ENCODE measurements at regions not wholly inside any gene's neighbourhood (a gene's known extent, or its start where the extent isn't known, plus 50 kb on each side); places are given as distances from the start of the nearest gene placed in this dataset.

DNA sequence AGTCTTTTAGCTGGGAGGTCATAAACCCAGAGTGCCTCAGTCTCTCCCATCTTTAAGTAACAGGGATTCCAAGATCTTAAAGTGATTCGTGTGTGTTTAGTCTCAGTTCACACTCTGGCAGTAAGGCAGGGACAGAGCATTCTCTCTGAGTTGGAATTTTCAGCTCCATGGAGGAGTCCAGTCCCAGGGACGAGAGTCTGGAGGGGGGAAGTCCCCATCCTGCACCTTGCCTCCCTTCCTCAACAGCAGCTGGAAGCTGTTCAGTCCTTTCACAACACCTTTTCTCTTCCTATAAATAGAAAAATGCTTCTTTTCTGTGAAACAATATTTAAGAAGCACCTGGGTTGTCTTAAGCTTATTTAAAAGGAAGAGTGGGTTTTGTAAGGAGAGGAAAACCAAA, 82.0 kb downstream of the KLF5 start:
- Histone ChIP-seq H3K4me3 (ENCODE audit: low read length) (no peak overlapping the region), H3K4me1 (ENCODE audit: control insufficient read depth, insufficient read depth, low read length) (peaks cover 47% of the 10 kb centered on the region), H3K36me3 (ENCODE audit: control insufficient read depth, insufficient read depth, low read length) (no peaks in the 10 kb centered on the region), H3K27me3 (ENCODE audit: control insufficient read depth, insufficient read depth, low read length) (no peaks in the 10 kb centered on the region), H3K9me3 (ENCODE audit: control insufficient read depth, low read length) (no peaks in the 10 kb centered on the region), H3K9ac (ENCODE audit: low read length) (peak overlapping the region; percentile 48)

DNA sequence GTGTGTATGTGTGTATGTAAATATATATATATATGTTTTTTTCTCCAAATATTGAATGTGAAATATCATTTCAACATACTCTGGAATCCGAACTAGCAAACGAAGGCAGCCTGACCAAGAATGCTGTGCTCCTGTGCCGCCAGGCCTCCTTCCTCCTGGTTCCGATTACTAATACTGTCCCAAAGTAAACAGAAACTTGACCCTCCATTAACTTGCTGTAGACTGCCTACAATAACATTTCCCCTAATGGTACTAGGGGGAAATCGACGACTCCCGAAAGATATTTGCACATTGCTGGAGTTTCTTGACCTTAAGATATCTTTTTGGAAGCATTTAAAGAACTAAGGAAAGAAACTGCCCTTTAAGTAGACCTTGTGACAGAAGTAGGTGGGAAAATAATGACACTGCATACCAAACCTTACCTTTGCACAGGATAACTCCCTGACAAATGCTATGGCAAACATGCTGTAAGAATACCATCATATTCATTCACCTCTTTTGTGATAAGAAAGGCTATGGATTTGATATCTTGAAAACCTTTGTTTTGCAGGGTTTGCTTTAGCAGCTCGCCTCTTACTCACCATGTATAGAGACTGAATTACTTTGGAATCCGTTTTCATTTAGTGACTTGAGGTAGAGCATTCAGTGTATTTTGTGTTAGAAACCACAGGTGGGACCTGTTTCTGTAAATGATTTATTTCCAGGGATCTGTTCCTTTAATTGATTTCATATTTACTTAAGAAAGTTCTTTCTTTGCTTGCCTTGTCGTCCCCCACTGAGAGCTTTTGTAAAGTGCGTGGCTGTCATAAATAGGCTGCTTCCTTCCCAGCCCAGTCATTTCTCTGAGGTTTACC, 80.1 kb downstream of the KLF5 start:
- Histone ChIP-seq H3K4me1 (ENCODE audit: control insufficient read depth, insufficient read depth, low read length) (peaks cover 47% of the 10 kb centered on the region), H3K27me3 (ENCODE audit: control insufficient read depth, insufficient read depth, low read length) (no peaks in the 10 kb centered on the region), H3K9ac (ENCODE audit: low read length) (peak overlapping the region; percentile 61), H3K4me3 (ENCODE audit: low read length) (no peak overlapping the region), H3K36me3 (ENCODE audit: control insufficient read depth, insufficient read depth, low read length) (no peaks in the 10 kb centered on the region), H3K9me3 (ENCODE audit: control insufficient read depth, low read length) (no peaks in the 10 kb centered on the region)

- Histone ChIP-seq H3K4me3 (ENCODE audit: low read length) (no peak overlapping the region), H3K27me3 (ENCODE audit: control insufficient read depth, insufficient read depth, low read length) (no peaks in the 10 kb centered on the region), H3K9me3 (ENCODE audit: control insufficient read depth, low read length) (no peaks in the 10 kb centered on the region), H3K9ac (ENCODE audit: low read length) (peak overlapping the region; percentile 14), H3K4me1 (ENCODE audit: control insufficient read depth, insufficient read depth, low read length) (peaks cover 51% of the 10 kb centered on the region), H3K36me3 (ENCODE audit: control insufficient read depth, insufficient read depth, low read length) (no peaks in the 10 kb centered on the region)
Measured at GRCh38 chr13:73138276-73138637, 79.5 kb downstream of the KLF5 start.

DNA sequence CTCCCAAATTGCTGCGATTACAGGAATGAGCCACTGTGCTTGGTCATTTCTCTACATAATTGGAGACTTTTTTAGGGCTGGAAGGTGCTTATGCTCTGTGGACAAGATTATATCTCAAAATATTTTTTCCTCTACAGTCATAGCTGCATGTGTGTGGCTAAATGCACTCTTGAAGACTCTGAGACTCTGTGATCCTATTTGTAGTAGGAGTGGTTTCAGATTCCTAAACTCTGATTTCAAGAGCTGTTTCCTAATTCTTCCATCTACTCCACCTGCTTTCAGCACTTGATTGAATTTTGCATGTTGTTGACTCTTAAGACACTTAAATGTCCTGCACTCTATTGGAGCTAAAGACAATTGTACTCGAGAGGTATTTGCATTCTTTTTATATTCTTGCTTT, 78.0 kb downstream of the KLF5 start:
- H3K9me3 ChIP-seq (ENCODE audit: control insufficient read depth, low read length), result no peaks in the 10 kb centered on the region
- H3K27me3 ChIP-seq (ENCODE audit: control insufficient read depth, insufficient read depth, low read length), result no peaks in the 10 kb centered on the region
- H3K9ac ChIP-seq (ENCODE audit: low read length), result no peak overlapping the region
- H3K4me3 ChIP-seq (ENCODE audit: low read length), result no peak overlapping the region
- H3K36me3 ChIP-seq (ENCODE audit: control insufficient read depth, insufficient read depth, low read length), result no peaks in the 10 kb centered on the region
- H3K4me1 ChIP-seq (ENCODE audit: control insufficient read depth, insufficient read depth, low read length), result peaks cover 46% of the 10 kb centered on the region

DNA sequence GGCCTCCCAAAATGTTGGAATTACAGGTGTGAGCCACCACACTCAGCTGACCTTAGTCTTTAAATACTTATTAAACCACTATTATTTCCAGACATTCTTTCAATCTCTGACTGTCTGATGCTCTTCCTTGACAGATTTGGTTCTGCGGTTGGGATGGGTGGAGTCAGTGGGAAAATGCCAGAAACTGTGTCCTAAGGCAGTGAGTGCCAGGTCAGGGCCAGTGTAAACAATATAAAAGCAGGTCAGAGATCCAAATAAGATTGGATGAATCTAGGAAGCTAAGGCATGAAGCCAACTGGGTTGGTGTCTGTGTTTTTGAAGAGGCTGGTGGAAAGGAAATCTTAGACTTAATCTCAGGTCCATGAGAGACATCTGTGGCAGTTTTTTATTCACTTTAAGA, 74.7 kb downstream of the KLF5 start:
- Histone ChIP-seq H3K9ac (ENCODE audit: low read length) (no peak overlapping the region), H3K4me3 (ENCODE audit: low read length) (no peak overlapping the region), H3K27me3 (ENCODE audit: control insufficient read depth, insufficient read depth, low read length) (no peaks in the 10 kb centered on the region), H3K9me3 (ENCODE audit: control insufficient read depth, low read length) (no peaks in the 10 kb centered on the region), H3K4me1 (ENCODE audit: control insufficient read depth, insufficient read depth, low read length) (peaks cover 22% of the 10 kb centered on the region), H3K36me3 (ENCODE audit: control insufficient read depth, insufficient read depth, low read length) (no peaks in the 10 kb centered on the region)

- Histone ChIP-seq H3K4me1 (ENCODE audit: control insufficient read depth, insufficient read depth, low read length) (peaks cover 4% of the 10 kb centered on the region), H3K4me3 (ENCODE audit: low read length) (no peak overlapping the region), H3K9me3 (ENCODE audit: control insufficient read depth, low read length) (no peaks in the 10 kb centered on the region), H3K27me3 (ENCODE audit: control insufficient read depth, insufficient read depth, low read length) (no peaks in the 10 kb centered on the region), H3K9ac (ENCODE audit: low read length) (no peak overlapping the region), H3K36me3 (ENCODE audit: control insufficient read depth, insufficient read depth, low read length) (no peaks in the 10 kb centered on the region)
Measured at GRCh38 chr13:73131247-73131646, 72.4 kb downstream of the KLF5 start.

DNA sequence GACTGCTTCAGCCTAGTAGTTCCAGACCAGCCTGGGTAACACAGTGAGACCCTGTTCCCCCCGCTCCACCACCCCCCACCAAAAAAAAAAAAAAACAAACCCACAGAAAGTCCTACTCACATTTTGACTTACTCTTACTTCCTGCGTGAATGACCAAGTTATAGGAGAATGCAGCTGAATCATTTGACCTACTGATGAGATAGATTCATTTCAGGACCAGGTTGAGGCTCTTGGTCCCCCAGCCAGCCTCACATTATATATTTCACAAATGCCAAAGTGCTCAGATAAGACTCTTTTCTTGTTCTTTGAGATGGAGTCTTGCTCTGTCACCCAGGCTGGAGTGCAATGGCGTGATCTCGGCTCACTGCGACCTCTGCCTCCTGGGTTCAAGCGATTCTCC, 70.2 kb downstream of the KLF5 start:
- no peaks in the 10 kb centered on the region for H3K9me3 ChIP-seq (ENCODE audit: control insufficient read depth, low read length)
- no peak overlapping the region for H3K4me3 ChIP-seq (ENCODE audit: low read length)
- H3K9ac ChIP-seq (ENCODE audit: low read length), result no peak overlapping the region
- no peaks in the 10 kb centered on the region for H3K36me3 ChIP-seq (ENCODE audit: control insufficient read depth, insufficient read depth, low read length)
- no peaks in the 10 kb centered on the region for H3K27me3 ChIP-seq (ENCODE audit: control insufficient read depth, insufficient read depth, low read length)
- H3K4me1 ChIP-seq (ENCODE audit: control insufficient read depth, insufficient read depth, low read length), result peaks cover 4% of the 10 kb centered on the region
